HG02840 (cell line): ENCODE measurements at regions not wholly inside any gene's neighbourhood (a gene's known extent, or its start where the extent isn't known, plus 50 kb on each side); places are given as distances from the start of the nearest gene placed in this dataset.
"Not testable (repeated sequence)": the region's sequence is repeated elsewhere in the genome, so short reads cannot be mapped to it uniquely, and the experiment has no call there.

Experiments
- ATAC-seq: cut with Tn5 transposase; IDR thresholded peaks from one replicate; pipeline ENCODE4 v1.9.1; 2021; ENCODE audit warnings: mild to moderate bottlenecking, moderate library complexity, moderate number of reproducible peaks; ENCODE audit not compliant: unreplicated experiment, low FRiP score

DNA sequence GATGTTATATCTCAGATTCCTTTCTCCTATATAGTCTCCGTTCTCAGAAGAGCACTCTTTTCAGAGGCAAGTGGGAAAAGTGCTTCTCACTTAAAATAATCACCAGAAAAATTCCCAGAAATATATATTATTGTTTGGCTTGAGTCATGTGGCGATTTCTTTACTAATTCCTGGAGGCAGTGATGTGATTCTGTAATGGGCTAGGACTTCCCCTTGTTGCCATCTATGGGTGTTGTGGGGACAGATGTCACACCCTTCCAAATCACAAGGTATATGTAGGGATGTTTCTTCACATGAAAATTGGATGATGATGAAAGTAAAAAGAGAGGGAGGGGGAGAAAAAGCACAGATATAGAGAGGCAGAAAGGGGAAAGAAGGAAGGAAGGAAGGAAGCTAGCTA, 553.4 kb downstream of the PPP4R3C start:
- no peak for ATAC-seq

DNA sequence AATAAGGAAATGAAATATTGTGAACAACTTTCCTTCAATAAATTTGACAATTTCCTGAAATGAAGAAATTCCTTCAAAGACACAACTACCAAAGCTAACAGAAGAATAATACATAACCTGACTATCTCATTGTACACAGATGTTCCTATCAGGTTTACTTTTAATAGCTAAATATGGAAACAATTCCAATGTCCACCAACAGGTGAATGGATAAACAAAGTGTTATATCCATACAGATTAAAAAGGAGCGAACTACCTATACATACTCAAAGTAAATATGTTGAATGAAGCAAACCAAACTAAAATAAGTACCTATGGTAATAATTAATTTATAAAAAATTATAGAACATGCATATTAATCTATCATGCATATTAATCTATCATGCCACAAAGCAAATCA, 554.9 kb downstream of the PPP4R3C start:
- no peak for ATAC-seq

DNA sequence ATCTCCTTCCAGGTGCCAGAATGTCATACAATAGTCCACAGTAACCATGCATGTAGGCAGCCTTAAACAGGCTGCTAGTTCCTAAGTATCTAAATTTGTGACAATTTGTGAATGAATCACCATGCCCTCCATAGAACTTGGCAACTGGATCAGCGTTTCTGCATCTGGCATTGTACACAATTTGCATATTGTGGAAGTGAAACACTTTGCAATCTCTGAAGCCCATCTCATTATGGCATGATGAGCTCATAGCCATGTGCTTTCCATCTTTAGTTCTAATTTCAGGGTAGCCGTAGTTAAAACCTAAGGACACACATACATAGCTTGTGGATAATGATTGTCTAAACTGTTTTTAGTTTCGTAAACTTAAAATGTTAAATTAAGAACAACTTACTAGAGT, 573.6 kb downstream of the PPP4R3C start:
- ATAC-seq = no peak

DNA sequence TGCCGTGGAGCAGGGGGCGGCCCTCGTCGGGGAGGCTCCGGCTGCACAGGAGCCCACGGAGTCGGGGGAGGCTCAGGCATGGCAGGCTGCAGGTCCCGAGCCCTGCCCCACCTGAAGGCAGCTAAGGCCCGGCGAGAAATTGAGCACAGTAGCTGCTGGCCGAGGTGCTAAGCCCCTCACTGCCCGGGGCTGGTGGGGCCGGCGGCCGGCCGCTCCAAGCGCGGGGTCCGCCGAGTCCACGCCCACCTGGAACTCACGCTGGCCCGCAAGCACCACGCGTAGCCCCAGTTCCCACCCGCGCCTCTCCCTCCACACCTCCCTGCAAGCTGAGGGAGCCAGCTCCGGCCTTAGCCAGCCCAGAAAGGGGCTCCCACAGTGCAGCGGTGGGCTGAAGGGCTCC, 589.4 kb downstream of the PPP4R3C start:
- no peak for ATAC-seq

DNA sequence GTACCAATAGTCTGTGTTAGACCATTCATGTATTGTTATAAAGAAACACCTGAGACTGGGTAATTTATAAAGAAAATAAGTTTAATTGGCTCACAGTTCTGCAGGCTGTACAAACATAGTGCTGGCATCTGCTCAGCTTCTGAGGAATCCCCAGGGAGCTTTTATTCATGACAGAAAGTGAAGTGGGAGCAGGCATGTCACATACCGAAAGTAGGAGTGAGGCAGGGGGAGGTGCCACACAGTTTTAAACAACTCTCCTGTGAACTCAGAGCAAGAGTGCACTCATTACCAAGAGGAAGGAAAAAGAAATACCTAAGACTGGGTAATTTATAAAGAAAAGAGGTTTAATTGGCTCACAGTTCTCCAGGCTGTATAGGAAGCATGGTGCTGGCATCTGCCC, 591.2 kb downstream of the PPP4R3C start:
- ATAC-seq = no peak

DNA sequence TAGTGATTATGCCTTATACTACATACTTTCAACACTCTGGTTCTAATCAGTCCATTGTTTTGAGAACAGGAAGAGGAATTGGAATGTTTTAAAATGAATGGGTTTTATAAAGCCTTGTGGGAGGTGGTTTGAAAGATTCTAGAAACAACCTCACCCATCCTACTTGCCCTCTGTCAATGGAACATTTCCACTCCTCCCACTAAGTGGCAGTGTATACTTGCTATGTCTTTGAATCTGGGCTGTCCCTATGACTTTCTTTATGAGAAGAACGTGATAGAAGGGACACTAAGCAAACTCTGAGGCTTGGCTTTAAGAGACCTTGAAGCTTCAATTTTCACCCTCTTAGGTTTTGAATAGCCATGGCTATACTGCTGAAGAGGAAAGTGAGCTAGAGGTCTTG, 611.2 kb downstream of the PPP4R3C start:
- ATAC-seq = no peak

DNA sequence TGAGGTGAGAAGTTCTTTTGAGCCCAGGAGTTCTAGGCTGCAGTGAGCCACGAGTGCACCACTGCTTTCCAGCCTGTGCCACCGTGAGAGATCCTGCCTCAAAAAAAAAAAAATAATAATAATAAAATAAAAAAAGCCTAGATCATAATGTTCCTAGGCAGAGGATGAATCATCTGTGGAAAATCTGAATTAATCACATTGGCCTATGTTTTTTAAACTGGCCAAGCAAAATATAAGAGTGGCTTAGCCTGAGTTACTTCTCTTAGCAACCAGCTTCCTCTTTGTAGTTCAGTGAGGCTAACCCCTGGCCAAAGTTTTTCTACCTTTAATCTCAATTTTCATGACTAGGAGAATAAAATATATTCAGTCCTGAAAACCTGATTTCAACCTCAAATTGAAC, 614.6 kb downstream of the PPP4R3C start:
- ATAC-seq = no peak

DNA sequence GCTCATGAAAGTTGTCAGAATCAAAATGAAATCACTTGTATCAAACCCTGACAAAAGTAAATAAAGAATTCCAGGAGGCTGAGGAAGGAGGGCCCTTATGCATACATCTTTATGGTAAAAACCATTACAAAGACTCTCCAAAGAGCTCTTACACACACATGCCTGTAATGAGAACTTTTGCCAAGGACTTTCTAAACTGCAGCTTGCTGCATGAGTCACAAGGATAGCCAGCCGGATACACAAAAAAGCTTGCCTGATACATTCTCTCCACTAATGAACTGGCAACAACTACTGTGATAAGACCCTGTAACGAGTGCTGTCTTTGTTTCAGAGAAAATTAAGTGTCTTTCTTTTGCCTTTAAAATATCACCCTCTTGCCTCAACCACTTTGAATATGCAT, 618.1 kb downstream of the PPP4R3C start:
- no peak for ATAC-seq

DNA sequence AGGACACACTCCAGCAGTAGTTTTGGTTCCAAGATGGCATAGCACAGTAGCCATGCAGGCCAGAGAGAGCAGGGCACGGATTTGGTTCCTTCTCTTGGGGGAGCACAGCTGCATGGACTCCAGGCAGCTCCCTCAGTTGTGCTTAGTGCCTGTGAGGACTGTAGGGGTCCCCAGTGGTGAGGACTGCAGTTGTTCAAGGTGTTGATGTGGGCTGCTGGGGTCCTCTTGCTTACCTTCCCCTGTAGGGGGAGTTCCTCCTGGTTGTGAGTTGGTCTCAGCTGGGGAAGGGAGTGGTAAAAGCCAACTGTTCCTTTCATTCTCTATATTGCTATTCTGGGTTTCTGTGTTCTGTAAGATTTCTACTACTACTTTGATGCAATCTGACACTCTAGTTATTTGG, 606.5 kb downstream of the MAGEB5 start:
- no peak for ATAC-seq

DNA sequence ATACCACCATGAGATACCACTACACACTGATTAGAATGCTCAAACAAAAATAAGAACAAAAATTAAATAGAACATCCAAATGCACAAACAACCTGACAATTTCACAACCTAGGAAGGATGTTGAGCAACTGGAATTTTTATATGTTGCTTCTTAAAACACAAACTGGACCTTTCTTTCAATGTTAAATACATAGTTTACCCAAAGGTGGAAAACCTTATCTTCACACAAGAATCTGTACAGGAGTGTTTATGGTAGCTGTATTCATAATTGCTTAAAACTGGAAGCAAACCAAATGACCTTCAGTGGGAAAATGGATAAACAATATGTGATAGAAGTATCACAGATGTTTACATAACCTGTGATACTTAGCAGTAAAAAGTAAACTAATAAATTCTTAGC, 573.8 kb downstream of the MAGEB5 start:
- no peak for ATAC-seq

DNA sequence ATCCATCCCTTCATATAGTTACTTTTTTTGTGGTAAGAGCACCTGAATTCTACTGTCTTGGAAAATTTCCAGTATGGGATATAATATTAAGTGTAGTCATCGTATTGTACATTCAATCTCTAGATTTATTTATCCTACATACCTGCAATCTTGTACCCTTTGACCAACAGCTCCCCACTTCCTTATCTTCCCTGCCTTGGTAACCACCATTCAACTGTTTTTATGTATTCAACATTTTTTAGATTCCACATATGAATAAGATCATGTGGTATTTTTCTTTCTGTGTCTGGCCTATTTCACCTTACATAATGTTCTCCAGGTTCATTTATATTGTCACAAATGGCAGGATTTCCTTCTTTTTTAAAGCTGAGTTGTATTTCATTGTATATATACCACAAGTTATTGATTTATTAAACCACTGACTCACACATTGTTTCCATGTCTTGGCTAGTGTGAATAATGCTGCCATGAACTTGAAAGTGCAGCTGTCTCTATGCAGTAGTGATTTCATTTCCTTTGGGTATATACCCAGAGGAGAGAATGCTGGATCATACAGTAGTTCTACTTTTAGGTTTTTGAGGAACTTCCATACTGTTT, 572.5 kb downstream of the MAGEB5 start:
- ATAC-seq = no peak

DNA sequence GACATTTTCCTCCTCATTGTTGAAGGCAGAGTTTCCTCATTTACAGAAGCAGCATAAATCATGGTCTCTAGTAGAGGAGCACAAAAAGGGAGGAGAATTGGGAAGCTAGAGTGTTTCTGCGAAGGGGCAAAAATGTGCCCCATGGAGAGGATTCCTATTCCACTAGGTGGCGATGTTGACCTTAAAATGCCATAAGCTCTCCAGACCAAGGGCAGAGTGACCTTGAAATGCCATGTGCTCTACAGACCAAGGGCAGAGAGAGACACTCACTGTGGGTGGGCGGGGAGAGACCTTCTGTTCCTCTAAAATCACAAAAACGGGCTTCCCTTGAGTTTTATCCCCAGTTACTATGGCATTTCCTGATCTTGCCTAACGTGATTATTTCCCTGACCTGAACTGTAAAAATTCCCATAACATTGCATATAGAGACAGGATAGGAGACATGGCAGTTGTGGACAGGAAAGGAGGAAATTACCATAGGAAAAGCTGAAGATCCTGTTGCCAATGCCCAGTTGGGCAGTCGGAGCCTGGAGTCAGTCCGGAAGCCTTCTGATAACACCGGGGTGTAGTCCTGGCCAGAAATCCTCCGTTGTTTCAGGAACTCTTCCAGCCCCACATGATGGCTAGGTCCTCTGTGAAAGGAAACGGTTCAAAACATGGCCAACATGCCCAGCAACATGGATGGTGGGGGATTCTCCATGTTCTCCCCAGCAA, 567.7 kb downstream of the MAGEB5 start:
- ATAC-seq = no peak

DNA sequence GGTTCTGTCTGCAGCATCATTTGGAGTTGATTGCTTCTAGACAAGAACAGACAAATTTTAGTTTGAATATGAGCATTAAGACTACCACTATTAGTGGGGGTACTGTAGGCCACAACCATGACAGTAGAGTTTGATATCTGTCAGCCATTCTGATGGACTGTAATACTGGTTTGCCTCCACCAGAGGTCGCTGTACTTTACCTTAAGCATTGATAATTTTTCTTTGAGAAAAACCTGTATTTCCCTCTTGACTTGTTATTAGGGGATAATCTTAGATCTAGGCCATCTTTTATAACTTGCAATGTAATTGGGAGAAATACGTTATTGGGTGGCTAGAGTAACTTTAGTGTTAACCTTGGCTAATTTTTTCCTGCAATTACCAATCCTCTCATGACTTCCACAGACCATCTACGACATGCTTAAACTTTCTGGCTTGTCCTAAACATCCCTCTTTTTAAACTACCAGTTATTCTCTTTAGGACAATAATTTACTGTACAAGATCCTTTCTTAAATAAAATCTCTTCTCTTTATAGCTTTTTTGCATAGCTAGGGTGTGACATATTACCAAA, 562.4 kb downstream of the MAGEB5 start:
- no peak for ATAC-seq

DNA sequence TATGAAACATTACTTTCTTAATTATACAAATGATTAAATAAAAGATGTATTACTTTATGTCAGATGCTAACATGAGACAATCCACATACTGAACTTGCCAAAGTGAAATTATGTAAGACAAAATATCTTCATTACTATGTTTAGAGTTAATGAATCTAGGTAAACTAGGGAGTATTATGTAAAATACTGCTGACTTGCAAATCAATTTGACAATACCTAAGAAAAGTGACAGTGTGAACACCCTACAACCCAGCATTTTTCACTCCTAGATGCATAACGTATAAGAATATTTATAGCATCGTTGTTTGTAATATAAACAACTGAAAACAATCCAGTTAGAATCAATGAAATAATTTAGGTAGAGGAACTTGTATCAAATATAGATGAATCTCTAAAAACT, 546.3 kb downstream of the MAGEB5 start:
- ATAC-seq = no peak

DNA sequence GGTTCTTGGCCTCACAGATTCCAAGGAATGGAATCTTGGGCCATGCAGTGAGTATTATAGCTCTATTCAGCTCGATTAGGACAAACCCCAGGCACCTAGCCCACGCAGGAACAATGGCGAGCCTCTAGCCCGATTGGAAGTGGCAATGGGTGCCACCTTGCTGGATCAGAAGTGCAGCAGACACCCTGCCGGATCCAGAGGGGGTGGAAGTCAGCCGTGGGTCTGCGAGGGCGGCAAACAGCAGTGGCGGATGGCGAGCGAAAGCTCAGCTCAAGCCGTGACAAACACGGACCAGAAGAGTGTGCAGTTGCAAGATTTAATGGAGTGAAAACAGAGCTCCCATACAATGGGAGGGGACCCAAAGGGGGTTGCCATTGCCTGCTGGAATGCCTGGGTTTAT, 539.8 kb downstream of the MAGEB5 start:
- not testable (repeated sequence) for ATAC-seq

DNA sequence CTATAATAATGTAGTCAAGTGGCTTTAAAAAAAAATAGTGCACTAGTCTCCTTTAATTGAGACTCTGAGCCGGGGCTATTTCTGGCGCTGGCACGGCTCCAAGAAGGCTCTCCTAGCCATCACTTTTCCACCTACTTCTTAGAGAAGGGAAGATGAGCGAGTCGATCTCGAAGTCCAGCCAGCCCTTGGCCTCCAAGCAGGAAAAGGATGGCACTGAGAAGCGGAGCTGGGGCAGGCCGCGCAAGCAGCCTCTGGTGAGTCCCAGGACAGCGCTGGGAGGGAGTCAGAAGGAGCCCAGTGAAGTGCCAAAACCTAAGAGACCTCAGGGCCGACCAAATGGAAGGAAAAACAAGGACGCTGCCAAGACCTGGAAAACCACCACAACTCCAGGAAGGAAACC, 531.9 kb downstream of the MAGEB5 start:
- no peak for ATAC-seq

DNA sequence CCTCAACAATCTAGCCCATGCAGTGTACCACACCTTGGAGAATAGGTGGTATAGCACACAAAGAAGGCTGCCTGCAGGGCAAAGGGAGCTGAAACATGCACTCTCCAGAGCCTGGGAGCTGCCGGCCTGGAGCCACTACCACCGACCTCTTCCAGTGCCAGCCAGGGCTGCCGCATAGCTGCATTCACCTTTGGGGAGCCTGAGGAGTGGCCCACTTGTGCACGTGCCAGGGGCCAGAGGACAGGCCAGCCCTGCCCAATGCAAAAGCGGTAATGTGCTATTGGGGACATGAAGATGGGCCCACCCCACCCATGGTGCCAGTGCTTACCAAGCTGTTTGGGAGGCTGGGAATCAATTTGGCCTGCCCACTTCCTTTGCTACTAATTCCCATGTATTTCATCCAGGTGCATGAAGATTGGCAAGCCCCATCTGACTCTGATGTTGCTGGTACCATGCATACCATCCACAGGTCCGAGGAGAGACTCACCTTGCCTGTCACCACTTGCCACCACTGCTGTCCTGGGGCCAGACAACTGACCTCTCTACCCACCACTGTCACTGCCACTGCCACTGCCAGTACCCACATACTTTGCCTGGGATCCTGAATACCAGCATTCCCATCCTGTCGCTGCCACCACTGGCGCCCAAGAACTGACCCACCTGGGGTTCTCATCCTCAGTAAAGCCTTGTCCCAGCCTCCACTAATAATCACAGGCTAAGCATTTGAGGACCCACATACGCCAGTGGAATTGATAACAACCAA, 506.9 kb downstream of the MAGEB5 start:
- no peak for ATAC-seq

DNA sequence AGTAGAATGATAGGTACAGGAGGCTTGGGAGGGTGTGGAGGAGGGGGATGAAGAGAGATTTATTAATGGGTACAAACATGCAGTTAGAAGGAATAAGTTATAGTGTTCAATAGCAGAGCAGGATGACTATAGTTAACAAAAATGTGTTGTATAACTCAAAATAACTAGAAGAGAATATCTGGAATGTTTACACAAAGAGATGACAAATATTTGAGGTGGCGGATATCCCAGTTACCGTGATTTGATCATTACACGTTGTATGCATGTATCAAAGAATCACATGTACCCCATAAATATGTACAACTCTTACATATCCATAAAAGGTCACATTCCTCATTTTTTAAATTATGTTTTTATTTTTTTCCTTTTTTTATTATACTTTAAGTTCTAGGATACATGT, 456.6 kb downstream of the MAGEB5 start:
- no peak for ATAC-seq

DNA sequence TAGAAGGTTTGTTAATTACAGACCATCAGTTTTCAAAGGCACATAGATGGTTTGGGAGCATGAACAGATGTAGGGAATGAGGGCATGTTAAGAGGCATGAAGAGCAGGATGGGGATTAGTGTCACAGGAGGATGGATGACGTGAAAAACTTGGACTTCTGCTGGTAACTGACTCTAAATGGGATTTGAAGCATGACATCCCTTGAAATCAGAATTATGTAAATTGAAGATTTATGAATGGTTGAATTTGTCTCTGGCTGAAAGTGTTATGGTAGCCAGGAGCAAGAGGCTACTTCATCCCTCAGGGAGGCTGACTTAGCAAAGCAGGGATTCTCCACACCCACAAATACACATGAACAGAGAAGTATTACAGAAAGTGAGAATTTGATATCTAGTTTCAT, 454.6 kb downstream of the MAGEB5 start:
- ATAC-seq = no peak

DNA sequence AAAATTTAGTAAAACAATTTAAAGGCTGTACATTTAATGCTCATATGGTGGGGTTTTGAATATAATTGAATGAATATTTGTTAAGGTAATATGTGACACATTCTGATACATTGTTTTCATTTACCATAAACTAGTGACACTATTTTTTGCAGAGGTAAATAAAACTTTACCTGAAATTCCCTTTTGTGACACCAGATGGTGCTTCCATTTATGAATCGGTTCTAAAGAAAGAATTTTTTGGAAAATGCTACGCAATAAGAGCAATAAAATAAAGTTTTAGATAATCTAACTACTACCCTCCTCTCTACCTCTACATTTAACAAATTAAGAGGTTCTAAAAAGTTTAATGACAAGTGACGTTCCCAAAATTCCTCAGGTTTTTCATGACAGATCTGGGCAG, 448.9 kb downstream of the MAGEB5 start:
- no peak for ATAC-seq

DNA sequence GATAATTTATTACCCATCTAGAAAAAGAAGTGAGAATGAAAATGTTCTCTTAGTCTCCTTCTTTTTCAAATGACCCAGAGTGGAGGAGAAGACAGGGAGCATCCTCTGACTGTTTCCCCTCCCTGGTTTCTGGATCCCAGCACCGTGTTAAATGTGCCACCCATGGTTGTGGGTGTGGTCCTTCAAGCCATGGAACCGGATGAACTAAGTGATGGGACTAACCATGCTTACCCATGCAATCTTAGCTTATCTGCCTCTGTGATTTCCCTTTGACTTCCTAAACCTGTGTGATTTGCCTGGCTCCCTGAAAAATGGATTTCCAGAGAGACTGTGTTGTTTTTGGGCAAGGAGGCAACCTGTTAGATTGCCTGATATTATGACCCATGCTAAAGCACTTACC, 437.1 kb downstream of the MAGEB5 start:
- no peak for ATAC-seq

DNA sequence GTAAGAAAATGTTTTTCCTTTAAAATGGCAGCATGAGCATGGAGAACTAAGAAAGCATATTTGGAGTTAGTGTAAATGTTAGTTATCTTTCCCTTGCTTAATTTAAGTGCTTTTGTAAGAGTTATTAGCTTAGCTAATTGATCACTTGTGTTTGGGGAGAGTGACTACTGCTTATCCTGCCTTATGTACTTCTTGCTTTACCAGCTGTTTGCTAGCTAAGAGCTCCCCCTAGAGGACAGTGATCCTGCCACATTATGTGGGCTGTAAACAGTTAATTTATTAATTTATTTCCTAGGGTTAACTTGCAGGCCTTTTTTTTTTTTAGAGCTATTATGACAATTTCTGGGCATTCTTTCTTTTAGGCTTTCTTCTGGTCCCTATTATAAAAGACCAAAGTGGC, 435.8 kb downstream of the MAGEB5 start:
- no peak for ATAC-seq
